ENCODE measurements at regions not wholly inside any gene's neighbourhood (a gene's known extent, or its start where the extent isn't known, plus 50 kb on each side); places are given as distances from the start of the nearest gene placed in this dataset.

DNA sequence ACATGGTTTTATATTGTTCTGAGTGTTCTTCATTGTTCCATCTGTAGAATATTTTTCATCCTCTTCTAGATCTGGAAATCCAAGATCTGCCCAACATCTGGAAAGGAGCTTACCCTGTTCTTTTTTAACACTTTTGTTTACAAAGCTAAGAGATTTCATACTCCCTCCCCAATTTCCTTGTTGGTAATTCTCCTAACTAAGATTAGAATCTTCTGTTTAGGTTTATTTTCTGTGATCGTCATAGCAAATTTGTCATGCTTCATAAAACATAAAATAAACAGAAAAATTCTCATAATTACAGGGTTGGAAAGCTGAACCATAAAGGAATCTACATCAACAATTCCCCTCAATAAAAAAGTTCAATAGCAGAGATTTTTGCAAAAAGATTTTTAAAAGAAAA lies 580.3 kb upstream of the CA10 start:
- intact Hi-C loops (cut with micrococcal nuclease): no loop called here
- no peaks in the 10 kb centered on the region for H3K9me3 Mint-ChIP-seq
- Histone ChIP-seq H2AFZ (ENCODE audit: insufficient read depth, low read depth, low read length, poor library complexity, severe bottlenecking) (no peak overlapping the region), H3K36me3 (replicated peaks in 1 of 2; ENCODE audit: control insufficient read depth in 1 of 2, insufficient read depth in 2 of 2, low read length in 2 of 2) (no peaks in the 10 kb centered on the region), H3K27me3 (ENCODE audit: control insufficient read depth in 2 of 2, insufficient read depth in 2 of 2, low read length in 2 of 2) (no peaks in the 10 kb centered on the region), H3K4me3 (replicated peaks in 1 of 3; ENCODE audit: low read depth in 2 of 3, low read length in 3 of 3) (no peak overlapping the region), H3K27ac (ENCODE audit: low read depth in 1 of 2, low read length in 2 of 2) (no peak overlapping the region), H3K79me2 (ENCODE audit: insufficient read depth, low read length) (no peaks in the 10 kb centered on the region), H3K9me3 (replicated peaks in 1 of 2; ENCODE audit: control insufficient read depth in 1 of 2, insufficient read depth in 1 of 2, low read length in 2 of 2) (no peaks in the 10 kb centered on the region), H3K4me2 (replicated peaks; ENCODE audit: extremely low read depth, low read length, poor library complexity, severe bottlenecking) (no peak overlapping the region), H3K4me1 (ENCODE audit: control insufficient read depth in 1 of 2, insufficient read depth in 2 of 2, low read length in 2 of 2) (no peaks in the 10 kb centered on the region), H3K9ac (ENCODE audit: insufficient read depth, low read length, poor library complexity, severe bottlenecking) (no peak overlapping the region), H4K20me1 (ENCODE audit: insufficient read depth, low read length) (no peaks in the 10 kb centered on the region)
- H3K4me1 Mint-ChIP-seq: no peaks in the 10 kb centered on the region
- WGBS (ENCODE audit: insufficient coverage): no CpG with 5 or more reads among the region's 1 CpG
- no peaks in the 10 kb centered on the region for H3K36me3 Mint-ChIP-seq
- H3K27me3 Mint-ChIP-seq (ENCODE audit: low read depth in 3 of 3): peaks cover 0 to 2% (median 0%) of the 10 kb centered on the region in 3 donors
- no peak overlapping the region for H3K4me3 Mint-ChIP-seq
- no peak for DNase-seq
- TF ChIP-seq CTCF (IDR thresholded peaks at IDR 0.05): no peak
- H3K27ac Mint-ChIP-seq: no peak overlapping the region

GRCh38 chr17:52737071-52737470 lies 578.6 kb upstream of the CA10 start:
- no peak overlapping the region for H3K4me3 Mint-ChIP-seq
- no peak overlapping the region for H2AFZ ChIP-seq (ENCODE audit: insufficient read depth, low read depth, low read length, poor library complexity, severe bottlenecking)

More at GRCh38 chr17:52737071-52737470, 578.6 kb upstream of the CA10 start:
- no peaks in the 10 kb centered on the region for H3K27me3 Mint-ChIP-seq (ENCODE audit: low read depth in 3 of 3)
- no peak overlapping the region for H3K27ac Mint-ChIP-seq
- no peak overlapping the region for H3K4me2 ChIP-seq (replicated peaks; ENCODE audit: extremely low read depth, low read length, poor library complexity, severe bottlenecking)
- H3K79me2 ChIP-seq (ENCODE audit: insufficient read depth, low read length): no peaks in the 10 kb centered on the region
- H3K36me3 ChIP-seq (replicated peaks in 1 of 2; ENCODE audit: control insufficient read depth in 1 of 2, insufficient read depth in 2 of 2, low read length in 2 of 2): no peaks in the 10 kb centered on the region
- H3K27ac ChIP-seq (ENCODE audit: low read depth in 1 of 2, low read length in 2 of 2): no peak overlapping the region
- TF ChIP-seq CTCF (IDR thresholded peaks at IDR 0.05): no peak
- H3K9me3 Mint-ChIP-seq: peaks cover 0 to 2% (median 0%) of the 10 kb centered on the region in 7 donors
- WGBS (ENCODE audit: insufficient coverage): no CpG with 5 or more reads among the region's 3 CpGs
- H3K9ac ChIP-seq (ENCODE audit: insufficient read depth, low read length, poor library complexity, severe bottlenecking): no peak overlapping the region
- no peaks in the 10 kb centered on the region for H3K9me3 ChIP-seq (replicated peaks in 1 of 2; ENCODE audit: control insufficient read depth in 1 of 2, insufficient read depth in 1 of 2, low read length in 2 of 2)
- H3K4me3 ChIP-seq (replicated peaks in 1 of 3; ENCODE audit: low read depth in 2 of 3, low read length in 3 of 3): no peak overlapping the region
- no peaks in the 10 kb centered on the region for H3K36me3 Mint-ChIP-seq
- H3K4me1 ChIP-seq (ENCODE audit: control insufficient read depth in 1 of 2, insufficient read depth in 2 of 2, low read length in 2 of 2): no peaks in the 10 kb centered on the region
- H3K4me1 Mint-ChIP-seq: no peaks in the 10 kb centered on the region
- H3K27me3 ChIP-seq (ENCODE audit: control insufficient read depth in 2 of 2, insufficient read depth in 2 of 2, low read length in 2 of 2): no peaks in the 10 kb centered on the region
- intact Hi-C loops (cut with micrococcal nuclease): no loop called here
- no peaks in the 10 kb centered on the region for H4K20me1 ChIP-seq (ENCODE audit: insufficient read depth, low read length)
- DNase-seq: no peak
